HUDEP-2 (cell line): ENCODE measurements at regions not wholly inside any gene's neighbourhood (a gene's known extent, or its start where the extent isn't known, plus 50 kb on each side); places are given as distances from the start of the nearest gene placed in this dataset.
A peak's percentile ranks its signal among the peaks of the same experiment; 100 is the strongest.
"Not testable (repeated sequence)": the region's sequence is repeated elsewhere in the genome, so short reads cannot be mapped to it uniquely, and the experiment has no call there.

Source experiments
- DNase-seq, 76 experiments: peaks; one replicate each; lab custom pipeline; 2025; ENCODE audit not compliant: unreplicated experiment in 76 of 76; lab: John Stamatoyannopoulos, UW

GRCh38 chr15:31433091-31433490 lies 106.5 kb downstream of the KLF13 start:
- DNase-seq = no peak

GRCh38 chr15:31433574-31433973 lies 106.9 kb downstream of the KLF13 start:
- peak in 2 of 76 experiments; percentile 12 to 15 for DNase-seq

GRCh38 chr15:31434275-31434587 lies 107.6 kb downstream of the KLF13 start:
- DNase-seq = no peak

DNA sequence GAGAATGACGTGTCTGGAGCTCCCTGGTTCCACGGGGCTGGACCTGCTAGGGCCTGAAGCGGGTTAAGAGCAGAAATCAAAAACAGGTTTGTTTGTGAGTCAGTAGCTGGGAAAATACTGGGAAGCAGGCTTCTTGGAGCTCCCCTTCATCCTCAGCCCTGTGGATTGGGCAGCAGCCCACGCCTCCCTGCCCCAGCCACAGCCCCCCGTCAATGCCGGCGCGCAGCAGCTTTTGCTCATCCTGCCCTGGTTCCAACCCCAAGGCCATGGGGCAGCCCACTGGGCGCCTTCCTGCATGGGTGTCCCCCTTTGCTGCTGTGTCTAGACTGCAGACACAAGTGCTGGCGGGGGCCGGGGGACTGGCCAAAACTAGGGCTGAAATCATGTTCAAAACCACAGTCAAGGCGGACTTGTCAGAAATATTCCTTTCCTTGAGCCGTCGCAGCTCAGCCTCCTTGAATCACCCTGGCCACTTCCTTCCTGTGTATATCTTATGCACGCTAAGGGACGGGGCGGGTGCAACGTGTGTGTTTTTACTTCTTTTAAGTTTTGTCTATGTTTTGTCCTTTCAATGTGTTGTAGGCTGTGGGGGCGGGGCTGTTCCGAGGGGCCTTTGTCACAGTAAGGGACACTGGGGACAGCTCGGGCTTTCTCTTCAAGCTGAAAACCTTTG lies 108.1 kb downstream of the KLF13 start:
- DNase-seq = no peak

DNA sequence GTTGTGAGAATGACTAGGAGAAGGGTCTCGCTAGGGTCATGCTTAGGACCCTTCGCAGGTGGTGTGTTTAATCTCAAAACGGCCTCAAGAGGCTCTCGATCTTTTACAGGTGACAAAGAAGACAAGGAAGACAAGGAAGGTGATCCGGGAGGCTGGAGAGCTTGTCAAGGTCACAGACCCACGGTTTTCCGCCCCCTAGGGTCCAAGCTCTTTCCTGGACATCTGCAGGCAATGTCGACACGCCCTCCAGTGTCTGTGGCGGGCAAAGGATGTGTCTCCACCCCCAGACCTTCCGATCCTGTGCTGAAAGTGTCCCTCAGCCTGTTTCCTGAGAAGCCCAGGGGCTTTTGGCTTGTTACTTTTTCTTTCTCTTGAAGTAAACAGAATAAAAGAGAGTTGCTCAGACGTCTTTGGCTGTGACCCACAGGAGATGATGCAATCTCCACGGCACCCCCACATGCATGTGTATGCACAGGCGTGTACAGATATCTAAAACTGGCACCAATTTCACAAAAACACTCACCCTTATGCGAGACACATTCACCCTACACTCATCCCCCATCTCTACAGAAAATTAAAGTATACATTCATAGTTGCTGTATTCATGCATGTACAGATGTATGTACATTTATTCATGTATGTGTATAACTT lies 108.8 kb downstream of the KLF13 start:
- peak in 71 of 76 experiments; percentile 18 to 83 (median 68) for DNase-seq

GRCh38 chr15:31435912-31436628 lies 109.4 kb downstream of the KLF13 start:
- DNase-seq = peak in 42 of 76 experiments; percentile 10 to 74 (median 38)

DNA sequence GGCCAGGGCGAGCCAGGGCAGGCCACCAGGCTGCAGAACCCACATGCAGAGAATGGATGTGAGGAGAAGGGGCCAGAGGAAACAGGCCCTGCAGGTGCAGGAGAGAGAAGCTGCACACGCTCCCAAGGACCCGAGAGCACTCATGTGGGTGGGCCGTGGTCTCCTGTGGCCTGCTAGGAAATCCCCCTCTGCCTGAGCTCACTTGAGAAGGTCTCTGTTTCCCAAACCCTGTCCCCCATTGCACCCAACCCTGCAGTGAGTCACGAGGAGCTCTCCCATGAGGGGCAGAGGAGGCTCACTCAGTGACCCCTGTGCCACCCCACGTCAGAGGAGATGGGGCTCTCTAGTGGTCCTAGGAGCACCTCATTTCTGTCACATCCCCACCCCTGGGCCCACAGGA lies 111.1 kb downstream of the KLF13 start:
- no peak for DNase-seq

GRCh38 chr15:31438601-31439265 lies 112.1 kb downstream of the KLF13 start:
- no peak for DNase-seq

DNA sequence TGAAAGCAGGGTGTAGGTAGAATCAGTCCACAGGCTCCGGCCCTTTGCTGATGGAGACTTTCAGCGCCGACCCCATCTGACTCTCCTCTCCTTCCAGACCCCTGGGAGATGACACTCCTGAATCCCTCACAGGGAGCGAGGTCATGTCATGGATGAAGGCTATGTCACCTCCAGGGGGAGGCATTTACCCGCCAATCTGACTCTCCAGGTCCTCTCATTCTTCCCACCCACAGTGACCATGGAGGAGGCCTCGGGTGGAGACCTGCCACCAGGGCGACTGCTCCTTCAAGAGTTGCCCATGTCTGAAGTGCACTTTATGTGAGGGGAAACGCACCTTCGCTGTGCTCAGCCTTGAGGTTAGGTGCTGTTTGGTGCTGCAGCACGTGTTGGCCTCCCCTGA lies 112.7 kb downstream of the KLF13 start:
- DNase-seq = peak in 43 of 76 experiments; percentile 3 to 57 (median 25)

- not testable (repeated sequence) for DNase-seq
Measured at GRCh38 chr15:31440216-31440615, 113.6 kb downstream of the KLF13 start.

GRCh38 chr15:31440754-31441311 lies 114.2 kb downstream of the KLF13 start:
- no peak for DNase-seq

- DNase-seq = no peak
Measured at GRCh38 chr15:31442226-31442625, 115.6 kb downstream of the KLF13 start.

DNA sequence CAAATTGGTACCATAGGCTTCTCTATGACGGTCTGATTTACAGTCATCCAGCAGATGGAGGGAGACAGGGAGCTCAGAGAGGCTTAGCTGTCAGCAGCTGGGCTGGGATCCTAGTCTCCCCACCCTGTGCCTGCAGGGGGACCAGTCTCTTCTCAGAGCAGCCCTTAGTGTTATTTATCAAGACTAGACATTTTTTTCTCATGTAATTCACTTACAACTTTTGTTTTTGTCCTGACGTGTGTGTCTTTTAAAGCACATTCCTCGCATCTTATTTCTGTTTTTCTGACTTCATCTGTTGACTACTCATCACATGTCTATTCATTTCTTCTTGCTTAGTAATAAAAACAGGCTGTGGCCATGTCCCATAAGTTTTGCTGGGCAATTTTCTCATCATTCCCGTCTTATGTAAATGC lies 116.1 kb downstream of the KLF13 start:
- DNase-seq = no peak

DNA sequence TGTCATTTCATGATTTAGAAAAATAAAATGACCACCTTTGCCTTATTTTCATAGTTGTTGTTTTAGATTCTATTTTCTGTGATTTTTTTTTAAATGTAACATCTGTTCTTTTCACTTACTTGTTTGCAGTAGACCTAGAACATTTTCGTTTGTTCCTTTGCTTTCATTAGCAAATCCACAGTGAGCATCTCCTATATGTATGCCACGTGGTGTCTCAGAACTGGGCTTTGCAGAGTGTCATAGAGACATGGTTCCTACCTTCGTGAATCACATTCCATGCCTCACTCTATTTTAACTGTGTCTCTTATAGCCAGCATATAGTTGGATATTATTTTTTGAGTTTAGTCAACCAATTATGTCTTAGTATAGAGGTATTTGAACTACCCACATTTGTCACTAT lies 118.2 kb downstream of the KLF13 start:
- DNase-seq = no peak

DNA sequence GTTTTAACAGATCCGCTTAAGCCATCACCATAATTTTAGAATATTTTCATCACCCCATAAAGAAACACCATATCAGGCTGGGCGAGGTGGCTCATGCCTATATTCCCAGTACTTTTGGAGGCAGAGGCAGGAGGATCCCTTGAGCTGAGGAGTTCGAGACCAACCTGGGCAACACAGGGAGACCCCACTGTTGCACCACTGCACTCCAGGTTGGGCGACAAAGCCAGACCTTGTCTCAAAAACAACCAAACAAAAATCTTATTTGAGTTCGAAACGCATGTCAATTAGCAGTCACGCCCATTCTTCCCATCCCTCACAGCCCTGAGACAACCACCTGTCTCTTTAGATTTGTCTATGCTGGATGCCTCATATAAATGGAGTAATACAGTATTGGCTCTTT lies 119.9 kb downstream of the KLF13 start:
- no peak for DNase-seq

- no peak for DNase-seq
Measured at GRCh38 chr15:31447931-31448634, 121.4 kb downstream of the KLF13 start.

DNA sequence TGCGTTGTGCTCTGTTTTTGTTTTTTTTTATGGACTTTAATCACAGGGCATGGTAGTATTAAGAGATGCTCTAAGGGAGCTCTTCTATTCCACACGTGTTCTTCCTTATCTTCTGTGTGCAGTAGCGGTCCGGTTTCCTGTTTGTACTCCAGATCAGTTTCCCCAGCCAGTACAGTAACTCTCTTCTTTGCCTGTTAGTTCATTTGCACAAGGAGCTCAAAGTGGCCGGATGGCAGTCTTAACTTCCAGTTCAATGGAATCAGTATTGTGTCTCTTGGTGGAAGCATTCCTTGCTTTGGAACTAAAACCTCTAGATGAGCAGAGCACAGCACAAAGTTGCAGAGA lies 122.0 kb downstream of the KLF13 start:
- DNase-seq = peak in 11 of 76 experiments; percentile 5 to 38 (median 17)

- no peak for DNase-seq
Measured at GRCh38 chr15:31452595-31453557, 126.2 kb downstream of the KLF13 start.

DNA sequence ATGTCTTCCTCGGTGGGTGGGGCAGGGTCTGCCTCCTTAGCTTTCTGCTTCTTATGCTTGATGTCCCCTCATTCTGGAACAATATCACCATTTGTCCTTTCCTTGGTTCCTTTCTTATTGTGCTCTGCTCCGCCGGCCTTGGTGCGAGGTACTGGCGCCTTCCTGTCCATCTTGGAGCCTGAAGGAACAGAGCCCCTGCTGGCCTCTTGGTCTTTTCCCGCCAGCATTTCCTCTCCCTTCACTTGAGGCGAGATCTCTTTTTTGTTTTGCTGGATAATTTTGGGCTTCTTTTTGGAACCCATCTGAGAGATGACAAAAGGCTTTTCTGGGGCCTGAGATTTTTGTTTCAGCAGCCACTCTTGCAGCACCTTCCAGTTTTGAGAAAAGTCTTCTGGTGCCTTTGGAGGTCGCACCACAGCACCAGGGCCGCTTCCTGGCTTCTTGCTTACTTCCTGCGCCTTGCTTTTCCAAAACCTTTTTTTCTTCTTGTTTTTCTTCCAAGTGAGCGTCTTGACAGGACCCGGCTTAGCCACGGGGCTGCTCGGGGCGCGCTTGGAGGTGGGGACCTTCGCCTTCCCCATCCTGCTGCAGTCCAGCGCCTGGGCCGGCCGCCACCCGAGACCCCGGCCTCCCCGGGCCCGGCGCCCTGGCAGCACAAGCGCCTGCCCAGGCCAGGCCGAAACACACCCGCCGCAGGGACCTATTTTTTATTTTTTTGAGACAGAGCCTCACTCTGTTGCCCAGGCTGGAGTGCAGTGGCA lies 127.1 kb downstream of the KLF13 start:
- DNase-seq = no peak
